HCT116 (cell line): ENCODE measurements at regions not wholly inside any gene's neighbourhood (a gene's known extent, or its start where the extent isn't known, plus 50 kb on each side); places are given as distances from the start of the nearest gene placed in this dataset.

Experiments used
- ATAC-seq: fragments of 200-7000 bp; cut with Tn5 transposase; 2 replicates; pipeline ENCODE4 v1.9.1; 2020; ENCODE audit warnings: mild to moderate bottlenecking, moderate library complexity
- BruUV-seq: library from RNA; stranded (reverse); fragments of 400-500 nt; replicated peaks from 2 replicates; lab custom pipeline; 2021; lab: Mats Ljungman, UMichigan
- CTCF ChIA-PET: fragments of 300-600 bp; sonication (Branson Sonifier 250); formaldehyde crosslinking; loops from one replicate; lab custom pipeline; 2021; ENCODE audit warnings: antibody characterized with exemption; lab: Charles Lee
- POLR2A ChIA-PET: fragments of 300-600, 350-600 bp; sonication (Branson Sonifier 250); formaldehyde crosslinking; loops from one replicate; lab custom pipeline; 2021; ENCODE audit warnings: antibody characterized with exemption; lab: Charles Lee
- RAD21 ChIA-PET, 2 experiments: fragments of 300-600 bp; sonication (Branson Sonifier 250); formaldehyde crosslinking; loops; one replicate each; lab custom pipeline; 2023; ENCODE audit warnings: low total read pairs in 2 of 2; ENCODE audit not compliant: uncharacterized antibody in 2 of 2, unreplicated experiment in 2 of 2, low non-redundant PET in 1 of 2; lab: Charles Lee
- DNase-seq: peaks from one replicate; pipeline ENCODE4 v3.0.0-alpha.2; 2010; ENCODE audit warnings: low read depth, low spot score
- H2AFZ ChIP-seq: fragments of 200-600 bp; shearing (Covaris generic), sonication (generic); 2 replicates; pipeline ENCODE4 v1.6.1; 2017; ENCODE audit warnings: low read depth, mixed run types, mixed read lengths, antibody characterized with exemption, low read length; ENCODE audit not compliant: poor library complexity, severe bottlenecking
- H3K27ac ChIP-seq: 2 replicates; pipeline ENCODE4 v1.5.1; 2012; ENCODE audit warnings: low read depth, low read length
- H3K27me3 ChIP-seq: fragments of 200-600 bp; sonication (generic); 2 replicates; pipeline ENCODE4 v1.6.1; 2016; ENCODE audit warnings: mixed run types, low read length, mixed read lengths; ENCODE audit not compliant: insufficient read depth
- H3K36me3 ChIP-seq, 2 experiments: fragments of 200-500 bp in 1 of 2; fragments of 200-600 bp in 1 of 2; sonication (Bioruptor generic) in 1 of 2; sonication (generic) in 1 of 2; 2 replicates each; pipeline versions ENCODE4 v1.5.1 to v1.6.1; 2014 to 2016; ENCODE audit warnings: low read length in 2 of 2, inconsistent platforms in 1 of 2, mixed read lengths in 1 of 2, mixed run types in 1 of 2; ENCODE audit not compliant: insufficient read depth in 2 of 2, control insufficient read depth in 1 of 2
- H3K4me1 ChIP-seq, 2 experiments: fragments of 200-600 bp in 1 of 2; sonication (generic) in 1 of 2; 2 replicates each; pipeline versions ENCODE4 v1.5.1 to v1.6.1; 2012 to 2017; ENCODE audit warnings: low read length in 2 of 2, inconsistent platforms in 1 of 2, mild to moderate bottlenecking in 1 of 2, mixed read lengths in 1 of 2, mixed run types in 1 of 2, moderate library complexity in 1 of 2; ENCODE audit not compliant: insufficient read depth in 2 of 2, control insufficient read depth in 1 of 2
- H3K4me2 ChIP-seq: fragments of 200-600 bp; sonication (generic); 2 replicates; pipeline ENCODE4 v1.6.1; 2017; ENCODE audit warnings: mixed run types, low read length, mixed read lengths
- H3K4me3 ChIP-seq, 2 experiments: fragments of 200-600 bp in 1 of 2; sonication (generic) in 1 of 2; replicated peaks in 1 of 2; 2 replicates each; pipeline ENCODE4 v1.5.1; 2011 to 2016; ENCODE audit warnings: low read length in 2 of 2, control low read depth in 1 of 2, low read depth in 1 of 2, mild to moderate bottlenecking in 1 of 2, mixed read lengths in 1 of 2, mixed run types in 1 of 2
- H3K79me2 ChIP-seq: fragments of 200-600 bp; sonication (generic); 2 replicates; pipeline ENCODE4 v1.6.1; 2017; ENCODE audit warnings: mild to moderate bottlenecking, mixed run types, low read length, moderate library complexity, mixed read lengths; ENCODE audit not compliant: insufficient read depth
- H3K9ac ChIP-seq: fragments of 200-600 bp; sonication (generic); 2 replicates; pipeline ENCODE4 v1.6.1; 2016; ENCODE audit warnings: low read length, mixed read lengths
- H3K9me2 ChIP-seq: fragments of 200-600 bp; sonication (generic), shearing (Covaris generic); 2 replicates; pipeline ENCODE4 v1.6.1; 2017; ENCODE audit warnings: mixed run types, mild to moderate bottlenecking, moderate library complexity; ENCODE audit not compliant: insufficient read depth
- H3K9me3 ChIP-seq, 2 experiments: fragments of 200-500 bp in 1 of 2; fragments of 200-600 bp in 1 of 2; sonication (Bioruptor generic) in 1 of 2; sonication (generic) in 1 of 2; 2 replicates each; pipeline ENCODE4 v1.6.1; 2014 to 2017; ENCODE audit warnings: low read length in 2 of 2, mixed read lengths in 2 of 2, inconsistent platforms in 1 of 2, low read depth in 1 of 2, mild to moderate bottlenecking in 1 of 2, mixed run types in 1 of 2, moderate library complexity in 1 of 2; ENCODE audit not compliant: control insufficient read depth in 1 of 2, insufficient read depth in 1 of 2
- H4K20me1 ChIP-seq: fragments of 200-600 bp; sonication (generic), shearing (Covaris generic); 2 replicates; pipeline ENCODE4 v1.6.1; 2017; ENCODE audit warnings: mixed run types, mild to moderate bottlenecking, moderate library complexity; ENCODE audit not compliant: insufficient read depth
- CEBPB ChIP-seq: IDR thresholded peaks from 2 replicates; pipeline ENCODE4 v1.6.1; 2012; ENCODE audit warnings: low read depth
- EGR1 ChIP-seq: IDR thresholded peaks from 2 replicates; pipeline ENCODE4 v1.6.1; 2012; ENCODE audit warnings: low read depth
- ELF1 ChIP-seq: IDR thresholded peaks from 2 replicates; pipeline ENCODE4 v1.6.1; 2012; ENCODE audit warnings: low read depth, borderline replicate concordance
- EZH2 ChIP-seq: fragments of 200-600 bp; sonication (generic); IDR thresholded peaks from 2 replicates; pipeline ENCODE4 v1.6.1; 2017; ENCODE audit warnings: antibody characterized with exemption, mixed run types
- FOSL1 ChIP-seq: IDR thresholded peaks from 2 replicates; pipeline ENCODE4 v1.6.1; 2012; ENCODE audit warnings: low read depth
- JUND ChIP-seq: IDR thresholded peaks from 2 replicates; pipeline ENCODE4 v1.6.1; 2012
- POLR2AphosphoS5 ChIP-seq: IDR thresholded peaks from 2 replicates; pipeline ENCODE4 v1.6.1; 2011; ENCODE audit warnings: mild to moderate bottlenecking, low read depth, low read length, moderate library complexity
- RAD21 ChIP-seq: IDR thresholded peaks from 2 replicates; pipeline ENCODE4 v1.6.1; 2012; ENCODE audit warnings: low read depth, mild to moderate bottlenecking
- SIN3A ChIP-seq: IDR thresholded peaks from 2 replicates; pipeline ENCODE4 v1.6.1; 2012; ENCODE audit warnings: low read depth
- SP1 ChIP-seq: IDR thresholded peaks from 2 replicates; pipeline ENCODE4 v1.6.1; 2012; ENCODE audit warnings: low read depth
- SRF ChIP-seq: IDR thresholded peaks from 2 replicates; pipeline ENCODE4 v1.6.1; 2012; ENCODE audit warnings: low read depth
- TCF7L2 ChIP-seq: IDR thresholded peaks from 2 replicates; pipeline ENCODE4 v1.7.0; 2011; ENCODE audit warnings: borderline replicate concordance, inconsistent platforms; ENCODE audit not compliant: insufficient read depth, insufficient read length; ENCODE audit errors: extremely low read depth
- ZFX ChIP-seq: fragments of 450-650 bp; IDR thresholded peaks from 2 replicates; pipeline ENCODE4 v1.6.1; 2017
- intact Hi-C: fragments of 100-400 bp; cut with micrococcal nuclease; formaldehyde crosslinking; loops from 2 replicates; pipeline ENCODE4 v1.10.0; 2022
- TF ChIP-seq, protein P1 (sequence below), 3 experiments: fragments of 200-600 bp in 1 of 3; sonication (generic) in 1 of 3; IDR thresholded peaks in 2 of 3; conservative IDR thresholded peaks in 1 of 3; 2 replicates each; pipeline ENCODE4 v1.5.1; 2012 to 2017; ENCODE audit warnings: low read depth in 2 of 3, low read length in 2 of 3, antibody characterized with exemption in 1 of 3, borderline replicate concordance in 1 of 3, control low read depth in 1 of 3, mild to moderate bottlenecking in 1 of 3, mixed read lengths in 1 of 3, mixed run types in 1 of 3, moderate library complexity in 1 of 3; ENCODE audit not compliant: insufficient read depth in 1 of 3
- TF ChIP-seq, protein P2 (sequence below): IDR thresholded peaks from 2 replicates; pipeline ENCODE4 v1.6.1; 2011; ENCODE audit warnings: mild to moderate bottlenecking, low read length, moderate library complexity; ENCODE audit not compliant: insufficient replicate concordance; ENCODE audit errors: extremely low read depth
- TF ChIP-seq, protein P3 (sequence below): IDR thresholded peaks from 2 replicates; pipeline ENCODE4 v1.6.1; 2012

DNA sequence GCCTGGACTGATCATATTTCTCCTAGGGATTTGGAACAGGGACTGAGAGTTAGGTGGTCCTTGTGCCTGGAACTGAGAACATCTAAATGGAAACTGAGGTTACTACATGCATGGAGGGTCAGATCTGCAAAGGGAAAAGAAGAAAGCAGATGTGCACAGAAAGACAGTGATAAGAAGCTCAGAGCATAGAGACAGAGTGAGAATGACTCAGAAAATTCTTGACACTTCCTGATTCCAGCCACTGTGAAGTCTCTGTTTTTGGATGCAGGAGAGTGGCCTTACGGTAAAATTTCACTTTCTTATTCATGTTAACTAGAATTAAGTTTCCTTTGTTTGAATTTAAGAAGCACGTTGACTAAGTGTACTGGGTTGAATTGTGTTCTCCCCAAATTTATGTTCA is 241.7 kb downstream of the TMEM26 start:
- POLR2A ChIA-PET = no interaction called here
- Histone ChIP-seq H3K36me3 (no peaks in the 10 kb centered on the region), H3K79me2 (no peaks in the 10 kb centered on the region), H3K9me2 (no peaks in the 10 kb centered on the region), H3K4me2 (no peak overlapping the region), H3K4me1 (no peaks in the 10 kb centered on the region), H3K9ac (no peak overlapping the region), H3K27me3 (no peaks in the 10 kb centered on the region), H2AFZ (no peak overlapping the region), H4K20me1 (no peaks in the 10 kb centered on the region), H3K4me3 (no peak overlapping the region), H3K27ac (no peak overlapping the region), H3K9me3 (no peaks in the 10 kb centered on the region)
- BruUV-seq = no TSS peak
- TF ChIP-seq JUND = no peak
- TF ChIP-seq, protein P1, sequence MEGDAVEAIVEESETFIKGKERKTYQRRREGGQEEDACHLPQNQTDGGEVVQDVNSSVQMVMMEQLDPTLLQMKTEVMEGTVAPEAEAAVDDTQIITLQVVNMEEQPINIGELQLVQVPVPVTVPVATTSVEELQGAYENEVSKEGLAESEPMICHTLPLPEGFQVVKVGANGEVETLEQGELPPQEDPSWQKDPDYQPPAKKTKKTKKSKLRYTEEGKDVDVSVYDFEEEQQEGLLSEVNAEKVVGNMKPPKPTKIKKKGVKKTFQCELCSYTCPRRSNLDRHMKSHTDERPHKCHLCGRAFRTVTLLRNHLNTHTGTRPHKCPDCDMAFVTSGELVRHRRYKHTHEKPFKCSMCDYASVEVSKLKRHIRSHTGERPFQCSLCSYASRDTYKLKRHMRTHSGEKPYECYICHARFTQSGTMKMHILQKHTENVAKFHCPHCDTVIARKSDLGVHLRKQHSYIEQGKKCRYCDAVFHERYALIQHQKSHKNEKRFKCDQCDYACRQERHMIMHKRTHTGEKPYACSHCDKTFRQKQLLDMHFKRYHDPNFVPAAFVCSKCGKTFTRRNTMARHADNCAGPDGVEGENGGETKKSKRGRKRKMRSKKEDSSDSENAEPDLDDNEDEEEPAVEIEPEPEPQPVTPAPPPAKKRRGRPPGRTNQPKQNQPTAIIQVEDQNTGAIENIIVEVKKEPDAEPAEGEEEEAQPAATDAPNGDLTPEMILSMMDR (IDR thresholded peaks at IDR 0.05 in 2 of 3, conservative IDR thresholded peaks at IDR 0.05 in 1 of 3; ENCODE audit: borderline replicate concordance in 1 of 3, insufficient read depth in 1 of 3, low read depth in 2 of 3, low read length in 2 of 3) = no peak
- DNase-seq (no peak), ATAC-seq (no peak)
- RAD21 ChIA-PET = no interaction called here
- CTCF ChIA-PET = no interaction called here
- intact Hi-C loops = no loop called here

- no peak overlapping the region for H3K27ac ChIP-seq
- ATAC-seq (no peak), DNase-seq (no peak)
- H3K9me3 ChIP-seq = no peaks in the 10 kb centered on the region
- H3K36me3 ChIP-seq = no peaks in the 10 kb centered on the region
- BruUV-seq = no TSS peak
- no peak overlapping the region for H2AFZ ChIP-seq
- no peaks in the 10 kb centered on the region for H3K27me3 ChIP-seq
- no peak overlapping the region for H3K4me3 ChIP-seq
- ChIA-PET RAD21 (no interaction called here), POLR2A (no interaction called here), CTCF (no interaction called here)
- no peak overlapping the region for H3K4me2 ChIP-seq
- no peaks in the 10 kb centered on the region for H3K9me2 ChIP-seq
- H3K4me1 ChIP-seq = no peaks in the 10 kb centered on the region
- no peaks in the 10 kb centered on the region for H4K20me1 ChIP-seq
- no peak overlapping the region for H3K9ac ChIP-seq
- H3K79me2 ChIP-seq = no peaks in the 10 kb centered on the region
- intact Hi-C loops = no loop called here
- TF ChIP-seq FOSL1 (no peak), RAD21 (no peak), POLR2AphosphoS5 (no peak), SIN3A (no peak), ZFX (no peak), TCF7L2 (no peak), EGR1 (no peak), SRF (no peak), SP1 (no peak), JUND (no peak), EZH2 (no peak), CEBPB (no peak), ELF1 (no peak)
- TF ChIP-seq, protein P2, sequence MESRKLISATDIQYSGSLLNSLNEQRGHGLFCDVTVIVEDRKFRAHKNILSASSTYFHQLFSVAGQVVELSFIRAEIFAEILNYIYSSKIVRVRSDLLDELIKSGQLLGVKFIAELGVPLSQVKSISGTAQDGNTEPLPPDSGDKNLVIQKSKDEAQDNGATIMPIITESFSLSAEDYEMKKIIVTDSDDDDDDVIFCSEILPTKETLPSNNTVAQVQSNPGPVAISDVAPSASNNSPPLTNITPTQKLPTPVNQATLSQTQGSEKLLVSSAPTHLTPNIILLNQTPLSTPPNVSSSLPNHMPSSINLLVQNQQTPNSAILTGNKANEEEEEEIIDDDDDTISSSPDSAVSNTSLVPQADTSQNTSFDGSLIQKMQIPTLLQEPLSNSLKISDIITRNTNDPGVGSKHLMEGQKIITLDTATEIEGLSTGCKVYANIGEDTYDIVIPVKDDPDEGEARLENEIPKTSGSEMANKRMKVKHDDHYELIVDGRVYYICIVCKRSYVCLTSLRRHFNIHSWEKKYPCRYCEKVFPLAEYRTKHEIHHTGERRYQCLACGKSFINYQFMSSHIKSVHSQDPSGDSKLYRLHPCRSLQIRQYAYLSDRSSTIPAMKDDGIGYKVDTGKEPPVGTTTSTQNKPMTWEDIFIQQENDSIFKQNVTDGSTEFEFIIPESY = no peak
- TF ChIP-seq, protein P1 (IDR thresholded peaks at IDR 0.05 in 2 of 3, conservative IDR thresholded peaks at IDR 0.05 in 1 of 3; ENCODE audit: borderline replicate concordance in 1 of 3, insufficient read depth in 1 of 3, low read depth in 2 of 3, low read length in 2 of 3) = no peak
- TF ChIP-seq, protein P3, sequence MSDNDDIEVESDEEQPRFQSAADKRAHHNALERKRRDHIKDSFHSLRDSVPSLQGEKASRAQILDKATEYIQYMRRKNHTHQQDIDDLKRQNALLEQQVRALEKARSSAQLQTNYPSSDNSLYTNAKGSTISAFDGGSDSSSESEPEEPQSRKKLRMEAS = no peak
These were observed 253.1 kb upstream of the RHOBTB1 start for GRCh38 chr10:61197057-61197456.
